ENCODE measurements at regions not wholly inside any gene's neighbourhood (a gene's known extent, or its start where the extent isn't known, plus 50 kb on each side); places are given as distances from the start of the nearest gene placed in this dataset.

DNA sequence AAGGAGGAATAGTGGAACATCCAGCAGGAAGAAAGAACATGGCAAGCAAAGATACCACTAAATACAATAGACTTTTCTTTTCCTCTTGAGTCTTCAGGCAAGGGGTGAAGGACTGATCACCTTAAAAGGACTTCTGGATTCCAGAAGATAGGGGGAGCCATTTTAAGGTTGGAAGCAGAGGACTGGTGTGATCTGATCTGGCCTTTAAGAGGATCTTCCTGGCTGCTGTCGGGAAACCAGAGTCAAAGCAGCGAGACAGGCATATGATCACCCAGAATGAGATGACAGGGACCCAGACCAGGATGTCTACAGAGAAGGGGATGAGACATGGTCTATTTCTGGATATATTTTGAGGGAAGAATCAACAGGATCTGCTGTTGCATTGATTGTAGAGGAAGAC lies 558.0 kb downstream of the STK39 start:
- no peak for TF ChIP-seq POLR2A (IDR thresholded peaks at IDR 0.05)
- intact Hi-C loops (cut with DNase I; ENCODE audit: low total_unique reads), result no loop called here

DNA sequence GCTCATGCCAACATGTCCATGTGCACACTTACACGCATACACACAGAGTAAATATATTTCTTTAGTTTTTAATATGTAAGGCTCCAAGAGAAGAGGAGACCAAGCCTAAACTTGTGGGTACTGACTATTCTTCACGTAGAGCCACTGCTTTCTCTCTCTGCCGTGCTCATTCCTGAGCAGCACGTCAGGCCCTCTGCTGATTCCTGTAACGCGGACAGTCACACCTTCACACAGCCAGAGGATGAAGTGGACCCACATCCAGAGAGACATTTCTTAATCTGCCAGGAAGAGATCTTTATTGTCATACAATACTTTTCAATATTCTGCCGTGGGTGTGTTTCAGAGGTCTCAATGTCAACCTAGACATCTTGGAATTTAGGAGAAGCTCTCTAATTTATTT lies 560.7 kb downstream of the STK39 start:
- H3K4me1 ChIP-seq, result no peaks in the 10 kb centered on the region

More for the DNA sequence above, 558.0 kb downstream of the STK39 start:
- H3K27ac ChIP-seq, result no peak overlapping the region
- H3K27me3 ChIP-seq, result no peaks in the 10 kb centered on the region
- no peaks in the 10 kb centered on the region for H3K4me1 ChIP-seq
- H3K4me3 ChIP-seq, result no peak overlapping the region
- no peak for DNase-seq
- H3K9me3 ChIP-seq, result no peaks in the 10 kb centered on the region
- H3K36me3 ChIP-seq, result no peaks in the 10 kb centered on the region

DNA sequence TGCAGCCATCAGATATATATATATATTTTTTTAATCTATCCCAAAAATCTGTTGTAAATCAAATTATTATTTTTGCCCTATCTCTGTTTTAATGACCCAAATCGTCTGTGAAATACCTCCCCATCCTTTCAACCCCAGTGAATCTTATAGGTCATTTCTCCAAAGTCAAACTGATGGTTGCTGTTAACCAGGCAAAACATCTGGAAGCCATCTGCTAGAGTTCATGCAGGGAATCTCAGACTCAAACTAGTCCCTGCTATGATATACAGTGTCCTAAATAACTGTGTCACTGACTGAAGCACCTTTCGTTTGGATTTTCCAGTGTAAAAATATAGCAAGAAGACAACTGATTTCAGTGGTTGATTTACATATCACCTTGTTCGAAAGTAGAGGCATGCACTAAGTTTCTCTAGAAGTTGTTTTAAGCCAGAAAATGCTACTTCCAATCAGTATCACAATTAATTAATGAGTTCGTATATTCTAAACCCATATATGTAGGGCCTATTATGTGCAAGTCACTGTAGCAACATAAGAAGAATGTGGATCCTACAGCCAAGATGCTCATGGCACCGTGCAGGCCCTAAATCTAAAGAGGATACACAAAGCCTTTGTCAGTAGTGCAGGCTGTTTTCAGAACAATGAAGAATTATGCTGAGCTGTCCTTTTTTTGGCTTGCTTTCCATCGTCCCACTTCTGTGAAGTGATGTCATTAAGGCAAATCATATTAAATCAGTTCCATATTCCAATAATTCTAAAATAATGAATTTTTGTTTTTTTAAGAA lies 566.0 kb downstream of the STK39 start:
- no peak overlapping the region for H3K27ac ChIP-seq
- H3K36me3 ChIP-seq, result no peaks in the 10 kb centered on the region
- intact Hi-C loops (cut with DNase I; ENCODE audit: low total_unique reads), result no loop called here
- no peak for DNase-seq
- H3K4me1 ChIP-seq, result no peaks in the 10 kb centered on the region
- no peak overlapping the region for H3K4me3 ChIP-seq
- no peaks in the 10 kb centered on the region for H3K27me3 ChIP-seq
- no peaks in the 10 kb centered on the region for H3K9me3 ChIP-seq
- TF ChIP-seq, protein P1, sequence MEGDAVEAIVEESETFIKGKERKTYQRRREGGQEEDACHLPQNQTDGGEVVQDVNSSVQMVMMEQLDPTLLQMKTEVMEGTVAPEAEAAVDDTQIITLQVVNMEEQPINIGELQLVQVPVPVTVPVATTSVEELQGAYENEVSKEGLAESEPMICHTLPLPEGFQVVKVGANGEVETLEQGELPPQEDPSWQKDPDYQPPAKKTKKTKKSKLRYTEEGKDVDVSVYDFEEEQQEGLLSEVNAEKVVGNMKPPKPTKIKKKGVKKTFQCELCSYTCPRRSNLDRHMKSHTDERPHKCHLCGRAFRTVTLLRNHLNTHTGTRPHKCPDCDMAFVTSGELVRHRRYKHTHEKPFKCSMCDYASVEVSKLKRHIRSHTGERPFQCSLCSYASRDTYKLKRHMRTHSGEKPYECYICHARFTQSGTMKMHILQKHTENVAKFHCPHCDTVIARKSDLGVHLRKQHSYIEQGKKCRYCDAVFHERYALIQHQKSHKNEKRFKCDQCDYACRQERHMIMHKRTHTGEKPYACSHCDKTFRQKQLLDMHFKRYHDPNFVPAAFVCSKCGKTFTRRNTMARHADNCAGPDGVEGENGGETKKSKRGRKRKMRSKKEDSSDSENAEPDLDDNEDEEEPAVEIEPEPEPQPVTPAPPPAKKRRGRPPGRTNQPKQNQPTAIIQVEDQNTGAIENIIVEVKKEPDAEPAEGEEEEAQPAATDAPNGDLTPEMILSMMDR (IDR thresholded peaks at IDR 0.05), result no peak
- no peak for TF ChIP-seq POLR2A (IDR thresholded peaks at IDR 0.05)

More for the DNA sequence above, 560.7 kb downstream of the STK39 start:
- no peak overlapping the region for H3K4me3 ChIP-seq
- intact Hi-C loops (cut with DNase I; ENCODE audit: low total_unique reads), result no loop called here
- H3K27me3 ChIP-seq, result no peaks in the 10 kb centered on the region
- TF ChIP-seq, protein P1 (IDR thresholded peaks at IDR 0.05), result no peak
- no peak for TF ChIP-seq POLR2A (IDR thresholded peaks at IDR 0.05)
- H3K36me3 ChIP-seq, result no peaks in the 10 kb centered on the region
- no peak overlapping the region for H3K27ac ChIP-seq
- no peaks in the 10 kb centered on the region for H3K9me3 ChIP-seq
- DNase-seq, result no peak

DNA sequence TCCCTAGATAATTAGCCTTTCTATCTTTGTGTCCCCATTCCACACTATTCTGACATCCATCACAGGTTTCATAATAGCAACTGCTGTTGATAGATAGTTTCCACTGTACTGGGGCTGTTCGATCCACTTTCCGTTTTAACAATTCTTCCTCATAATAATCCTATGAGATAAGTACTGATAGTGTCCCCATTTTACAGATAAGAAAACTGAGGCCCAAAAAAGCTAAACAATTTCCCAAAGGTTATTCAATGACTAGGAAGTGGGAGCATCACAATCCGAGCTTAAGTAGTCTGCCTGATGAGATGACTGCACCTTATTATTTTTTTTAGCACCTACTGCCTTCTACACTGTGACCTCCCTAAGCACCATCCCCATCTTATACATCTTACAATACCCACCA lies 569.2 kb downstream of the STK39 start:
- H3K4me1 ChIP-seq, result no peaks in the 10 kb centered on the region
- TF ChIP-seq POLR2A (IDR thresholded peaks at IDR 0.05), result no peak
- TF ChIP-seq, protein P1 (IDR thresholded peaks at IDR 0.05), result no peak
- no peak overlapping the region for H3K27ac ChIP-seq
- intact Hi-C loops (cut with DNase I; ENCODE audit: low total_unique reads), result no loop called here
- no peaks in the 10 kb centered on the region for H3K36me3 ChIP-seq
- no peaks in the 10 kb centered on the region for H3K9me3 ChIP-seq
- H3K27me3 ChIP-seq, result no peaks in the 10 kb centered on the region
- DNase-seq, result no peak
- H3K4me3 ChIP-seq, result no peak overlapping the region

- Histone ChIP-seq H3K27me3 (no peaks in the 10 kb centered on the region), H3K4me3 (no peak overlapping the region), H3K4me1 (no peaks in the 10 kb centered on the region), H3K9me3 (no peaks in the 10 kb centered on the region), H3K36me3 (no peaks in the 10 kb centered on the region), H3K27ac (no peak overlapping the region)
- DNase-seq, result no peak
- TF ChIP-seq, protein P1 (IDR thresholded peaks at IDR 0.05), result no peak
- no peak for TF ChIP-seq POLR2A (IDR thresholded peaks at IDR 0.05)
- intact Hi-C loops (cut with DNase I; ENCODE audit: low total_unique reads), result no loop called here
Observed at GRCh38 chr2:167675906-167676305, 571.5 kb downstream of the STK39 start.
